HUDEP-2 (cell line): ENCODE measurements at regions not wholly inside any gene's neighbourhood (a gene's known extent, or its start where the extent isn't known, plus 50 kb on each side); places are given as distances from the start of the nearest gene placed in this dataset.
"Not testable (repeated sequence)": the region's sequence is repeated elsewhere in the genome, so short reads cannot be mapped to it uniquely, and the experiment has no call there.

Source experiments
- DNase-seq, 76 experiments: peaks; one replicate each; lab custom pipeline; 2025; ENCODE audit not compliant: unreplicated experiment in 76 of 76; lab: John Stamatoyannopoulos, UW

DNA sequence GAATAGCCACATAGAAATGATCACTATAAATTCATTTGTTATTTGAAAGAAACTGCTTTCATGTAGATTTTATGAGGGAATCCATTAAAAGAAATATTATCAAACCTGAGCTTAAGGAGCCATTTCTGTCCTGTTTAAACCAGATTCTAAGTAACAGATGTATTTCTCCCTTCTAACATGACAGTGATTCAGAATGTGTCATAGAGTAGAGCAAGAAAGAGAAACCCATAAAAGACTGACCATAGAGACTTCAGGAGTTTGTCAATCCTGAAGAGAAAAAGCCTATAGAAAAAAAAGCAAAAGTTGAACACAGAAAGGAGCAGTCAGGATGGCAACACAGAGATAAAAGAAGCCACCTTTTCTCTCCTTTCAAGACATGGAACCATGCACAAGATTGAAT is 390.6 kb downstream of the PRIM2 start:
- DNase-seq: not testable (repeated sequence)

DNA sequence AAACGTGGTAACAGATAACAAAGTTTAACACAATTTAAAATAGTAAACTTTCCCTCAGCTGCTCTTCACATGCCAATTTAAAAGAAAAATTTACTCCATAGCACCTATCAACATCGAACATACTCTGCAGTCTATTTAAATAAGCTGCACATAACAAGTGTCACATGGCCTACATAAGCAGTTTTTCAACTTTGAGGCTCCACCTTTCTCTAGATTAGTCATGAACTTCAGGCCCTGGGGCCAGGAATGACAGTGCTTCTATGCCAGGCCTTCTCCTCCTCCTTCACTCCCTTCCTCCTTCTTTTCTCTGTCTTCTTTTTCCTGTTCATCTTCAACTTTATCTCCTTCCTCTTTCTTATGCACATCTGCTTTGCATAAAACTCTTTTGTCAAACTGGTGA is 405.1 kb downstream of the PRIM2 start:
- peak in 4 of 76 experiments; percentile 2 to 17 (median 10) for DNase-seq

GRCh38 chr6:57723815-57724401 is 406.5 kb downstream of the PRIM2 start:
- DNase-seq: not testable (repeated sequence)

DNA sequence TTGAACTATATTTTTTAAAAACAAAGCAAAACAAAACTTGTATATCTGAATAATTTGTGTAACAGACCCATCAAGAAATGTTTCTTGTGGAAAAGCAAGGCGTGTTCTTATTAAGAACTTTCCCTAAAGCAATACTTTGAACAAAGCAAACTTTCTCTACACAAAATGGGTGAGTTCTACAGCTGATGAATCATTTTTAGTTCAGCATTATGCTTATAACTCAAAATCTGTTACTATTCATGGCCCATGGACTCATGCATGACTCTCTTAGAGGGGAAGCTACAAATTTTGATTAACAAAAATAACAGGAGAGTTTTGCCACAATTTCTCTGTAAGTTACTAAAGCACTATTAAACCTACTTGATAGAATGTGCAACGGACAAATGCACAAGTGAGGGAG is 412.0 kb downstream of the PRIM2 start:
- DNase-seq: not testable (repeated sequence)

DNA sequence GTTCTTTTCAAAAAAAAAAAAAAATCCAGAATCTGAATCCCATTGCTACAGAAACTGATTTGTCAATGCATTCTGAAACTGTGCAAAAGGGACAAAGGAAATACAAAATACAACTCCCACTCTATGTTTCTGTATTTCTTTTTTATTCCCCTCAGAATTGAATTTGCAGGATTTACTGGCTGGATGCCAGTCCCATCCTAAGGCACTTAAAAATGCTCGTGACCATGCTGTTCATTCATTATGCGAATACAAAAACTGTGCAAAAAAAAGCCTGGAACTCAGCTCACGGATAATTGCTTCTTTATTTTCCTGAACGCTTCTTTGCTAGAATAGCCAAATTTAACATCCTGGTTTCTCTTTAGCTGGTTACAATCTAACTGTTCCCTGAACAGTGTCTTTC is 413.3 kb downstream of the PRIM2 start:
- not testable (repeated sequence) for DNase-seq

DNA sequence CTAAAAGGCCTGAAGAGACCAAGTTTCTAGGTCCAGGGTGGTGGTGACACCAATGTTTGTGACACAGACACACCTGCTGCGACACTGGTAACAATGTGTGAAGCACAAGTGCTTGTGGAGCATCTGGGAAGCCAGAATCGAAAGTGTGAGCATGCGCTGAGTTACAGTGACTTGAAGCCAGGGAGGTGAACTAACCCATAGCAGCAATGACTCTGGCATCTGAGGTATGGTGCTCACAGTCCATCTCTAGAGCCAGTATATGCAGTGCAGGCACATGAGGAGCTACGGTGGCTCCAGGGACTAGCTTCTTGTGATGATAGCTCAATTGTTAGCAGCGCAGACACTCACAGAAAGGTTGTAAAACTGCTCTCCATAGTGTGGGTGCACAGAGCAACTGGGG is 430.3 kb downstream of the PRIM2 start:
- not testable (repeated sequence) for DNase-seq

DNA sequence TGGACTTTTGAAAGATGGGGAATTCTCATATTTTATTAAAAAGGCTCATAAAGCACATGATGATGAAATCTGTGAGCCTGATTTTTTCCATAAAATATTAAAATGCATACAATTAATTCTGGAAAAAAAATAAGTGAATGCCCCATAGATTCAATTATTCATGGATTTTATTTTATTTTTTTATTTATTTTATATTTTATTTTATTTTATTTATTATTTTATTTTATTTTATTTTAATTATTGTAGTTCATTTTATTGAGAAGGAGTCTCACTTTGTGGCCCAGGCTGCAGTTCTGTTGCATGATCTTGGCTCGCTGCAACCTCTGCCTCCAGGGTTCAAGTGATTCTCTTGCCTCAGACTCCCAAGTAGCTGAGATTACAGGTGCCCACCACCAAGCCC is 442.4 kb downstream of the PRIM2 start:
- not testable (repeated sequence) for DNase-seq

GRCh38 chr6:57792720-57793397 is 475.4 kb downstream of the PRIM2 start:
- DNase-seq: not testable (repeated sequence)

DNA sequence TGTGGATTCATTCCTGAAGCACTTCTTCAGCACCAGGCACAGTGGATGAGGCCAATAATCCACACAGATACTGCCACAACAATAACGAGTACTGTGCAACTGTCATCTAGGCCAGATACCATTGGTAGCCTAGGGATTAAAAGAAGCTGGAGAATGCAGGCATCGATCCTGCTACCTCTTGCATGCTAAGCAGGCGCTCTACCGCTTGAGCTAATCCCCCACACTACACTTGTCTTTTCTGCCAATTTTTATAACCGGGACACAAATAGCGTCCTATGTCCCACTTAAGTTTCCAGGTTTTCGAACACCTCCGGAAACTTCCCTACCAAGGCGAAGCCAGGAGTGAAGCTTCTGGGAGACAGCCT is 475.9 kb downstream of the PRIM2 start:
- DNase-seq: peak in 3 of 76 experiments; percentile 2 to 22 (median 21)

DNA sequence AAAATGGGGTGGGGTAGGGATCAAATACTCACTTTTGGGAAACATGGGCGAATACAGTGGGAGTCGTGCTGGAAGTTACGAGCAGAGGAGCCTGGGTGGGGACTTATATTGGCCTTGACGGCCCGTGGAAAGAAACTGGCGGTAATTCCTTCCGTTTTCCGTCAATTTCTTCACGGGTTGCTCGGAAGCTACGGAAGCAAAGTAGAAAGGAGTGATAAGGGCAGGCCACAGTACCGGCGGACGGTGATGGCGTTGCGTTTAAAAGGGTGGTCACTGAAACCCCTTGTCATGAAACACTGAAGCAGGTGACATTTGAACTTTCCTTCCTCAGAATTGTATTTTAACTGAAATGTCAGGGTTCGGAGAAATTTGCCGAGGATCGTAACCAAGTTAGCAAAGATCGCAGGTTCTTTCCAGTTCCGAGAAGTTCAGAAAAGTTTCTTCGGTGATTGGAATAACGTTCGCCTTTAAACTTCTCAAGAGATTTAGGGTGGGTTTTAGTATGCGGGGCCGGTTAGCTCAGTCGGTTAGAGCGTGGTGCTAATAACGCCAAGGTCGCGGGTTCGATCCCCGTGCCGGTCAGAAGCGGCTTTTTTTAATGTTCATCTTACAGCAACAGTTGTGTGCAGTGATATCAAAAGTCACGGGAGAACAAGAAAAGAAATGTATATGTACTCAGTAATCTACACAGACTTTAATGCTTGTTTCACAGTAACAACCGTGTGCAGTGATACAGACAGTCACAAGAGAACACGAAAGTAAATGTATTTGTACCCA is 482.5 kb downstream of the PRIM2 start:
- DNase-seq: peak in 18 of 76 experiments; percentile 2 to 59 (median 16)

- DNase-seq: not testable (repeated sequence)
Measured at GRCh38 chr6:57808581-57808980, 491.2 kb downstream of the PRIM2 start.

DNA sequence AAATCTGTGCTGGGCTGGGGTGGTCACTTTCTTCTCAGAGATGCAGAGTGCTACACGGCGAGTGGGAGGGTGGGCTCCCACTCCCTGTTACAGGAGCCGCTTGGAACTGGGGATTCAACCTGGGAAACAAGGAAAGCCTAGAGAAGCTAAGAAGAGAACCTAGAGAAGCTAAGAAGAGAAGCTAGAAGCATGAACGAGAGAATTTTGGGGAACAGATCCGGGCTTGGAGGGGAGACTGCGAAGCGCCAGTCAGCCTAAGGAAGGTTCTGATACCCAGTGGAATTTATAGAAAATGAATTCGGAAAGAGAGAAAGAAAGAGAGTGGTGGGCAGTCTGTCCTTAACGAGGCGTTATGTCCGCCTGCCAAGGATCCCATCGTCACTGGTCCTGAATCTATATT is 492.0 kb downstream of the PRIM2 start:
- DNase-seq: not testable (repeated sequence)

- peak in 2 of 76 experiments; percentile 3 to 6 for DNase-seq
Measured at GRCh38 chr6:57813271-57814075, 496.0 kb downstream of the PRIM2 start.

GRCh38 chr6:57815826-57816225 is 498.4 kb downstream of the PRIM2 start:
- not testable (repeated sequence) for DNase-seq

DNA sequence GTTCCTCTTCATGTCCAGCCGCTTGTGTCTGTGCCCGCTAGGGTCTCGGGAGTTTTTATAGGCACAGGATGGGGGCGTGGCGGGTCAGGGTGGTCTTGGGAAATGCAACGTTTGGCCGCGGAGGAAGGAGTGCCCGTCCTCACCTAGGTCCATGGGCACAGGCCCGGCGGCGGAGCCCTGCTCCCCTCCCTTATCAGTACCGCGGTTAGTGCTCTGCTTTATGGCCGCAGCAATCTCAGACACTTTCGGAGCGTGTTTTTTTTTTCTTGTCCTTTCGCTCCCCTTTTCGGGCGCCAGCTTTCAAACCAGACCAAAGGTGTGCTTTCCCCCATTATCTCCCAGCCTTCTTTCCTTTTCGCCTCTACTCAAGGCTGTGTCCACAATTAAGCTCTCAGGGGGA is 503.9 kb downstream of the PRIM2 start:
- not testable (repeated sequence) for DNase-seq

GRCh38 chr6:57822448-57822847 is 505.0 kb downstream of the PRIM2 start:
- not testable (repeated sequence) for DNase-seq

DNA sequence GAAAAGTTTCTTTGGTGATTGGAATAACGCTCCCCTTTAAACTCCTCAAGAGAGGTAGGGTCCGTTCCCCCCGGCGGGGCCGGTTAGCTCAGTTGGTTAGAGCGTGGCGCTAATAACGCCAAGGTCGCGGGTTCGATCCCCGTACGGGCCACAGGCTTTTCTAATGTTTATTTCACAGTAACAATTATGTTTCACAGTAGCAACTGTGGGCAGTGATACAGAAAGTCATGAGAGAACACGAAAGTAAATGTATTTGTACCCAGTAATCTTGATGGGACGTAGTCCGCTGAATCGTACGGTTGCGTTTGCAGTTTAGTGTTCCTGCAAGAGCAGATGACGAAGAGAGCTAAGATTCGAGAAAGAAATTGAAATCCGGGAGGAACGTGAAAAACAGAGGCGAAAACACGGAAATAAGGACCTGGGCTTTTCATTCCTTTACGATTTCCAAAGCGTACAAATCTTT is 505.5 kb downstream of the PRIM2 start:
- no peak for DNase-seq

DNA sequence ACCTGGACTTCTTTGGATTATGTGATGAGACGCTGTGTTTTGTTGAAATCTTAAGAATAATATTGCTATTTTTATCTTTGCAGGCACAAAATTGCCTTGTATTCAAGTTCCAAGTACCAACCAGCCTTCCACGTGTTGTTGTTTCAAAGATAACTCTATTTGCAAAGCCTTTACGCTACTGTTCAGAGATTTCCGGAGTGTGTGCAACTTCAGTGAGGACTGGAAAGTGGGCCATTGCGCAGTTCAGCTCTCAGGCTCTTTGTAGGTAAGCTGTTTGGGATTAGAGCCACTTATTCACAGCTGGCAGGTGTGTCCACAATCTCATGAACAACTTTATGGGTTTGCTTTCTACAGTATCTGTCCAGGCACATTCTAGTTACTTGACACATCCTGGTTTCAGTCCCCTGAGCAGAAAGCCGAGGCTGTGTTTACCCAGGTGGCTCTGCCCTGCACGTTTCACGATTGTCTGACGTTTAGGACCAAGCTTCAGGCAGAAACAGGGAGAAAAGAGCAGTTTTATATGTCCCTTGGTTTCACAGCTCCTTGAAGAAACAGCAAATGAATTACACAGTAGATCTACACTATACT is 520.3 kb downstream of the PRIM2 start:
- not testable (repeated sequence) for DNase-seq

- not testable (repeated sequence) for DNase-seq
Measured at GRCh38 chr6:57841551-57841950, 524.1 kb downstream of the PRIM2 start.

DNA sequence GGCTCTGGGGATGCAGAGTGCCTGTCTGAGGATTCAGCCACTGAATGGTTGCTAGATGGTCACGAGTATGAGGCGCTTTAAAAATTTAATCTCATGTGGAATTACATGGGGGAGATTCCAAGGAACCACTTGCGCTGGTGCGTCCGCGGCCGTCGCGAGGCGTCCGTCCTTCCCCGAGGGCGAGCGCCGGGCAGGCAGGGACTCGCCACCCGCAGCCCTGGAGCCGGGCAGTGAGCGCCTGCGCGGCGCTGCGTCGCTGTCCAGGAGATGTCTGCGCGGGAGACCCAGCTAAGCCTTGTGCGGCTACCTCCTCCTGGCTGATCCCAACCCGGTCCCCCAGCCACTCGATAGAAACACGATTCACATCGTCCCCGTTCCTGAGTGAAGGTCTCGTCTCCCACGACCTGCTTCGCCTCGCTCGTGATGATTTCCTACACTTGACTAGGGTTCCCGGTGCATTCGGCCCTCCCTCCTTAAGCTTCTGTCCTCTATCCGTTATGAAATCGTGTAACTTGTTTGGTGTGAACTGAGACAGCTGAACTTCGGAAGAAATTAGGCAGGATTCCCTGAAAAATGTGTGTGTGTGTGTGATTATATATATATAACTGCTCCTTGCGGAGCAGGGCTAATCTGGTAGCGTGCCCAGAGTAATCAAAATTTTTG is 536.4 kb downstream of the PRIM2 start:
- DNase-seq: not testable (repeated sequence)
